LNCaP clone FGC (cell line): ENCODE measurements at regions not wholly inside any gene's neighbourhood (a gene's known extent, or its start where the extent isn't known, plus 50 kb on each side); places are given as distances from the start of the nearest gene placed in this dataset.
"Not testable (repeated sequence)": the region's sequence is repeated elsewhere in the genome, so short reads cannot be mapped to it uniquely, and the experiment has no call there.

Experiments
- DNase-seq: peaks from one replicate; pipeline ENCODE4 v3.0.0-alpha.2; 2011; ENCODE audit warnings: low read depth
- H3K4me3 ChIP-seq: 2 replicates; pipeline ENCODE4 v1.5.1; 2011; ENCODE audit warnings: mild to moderate bottlenecking, low read depth, low read length, control low read depth
- TF ChIP-seq, protein P1 (sequence below): IDR thresholded peaks from 2 replicates; pipeline ENCODE4 v1.5.1; 2012; ENCODE audit warnings: mild to moderate bottlenecking; ENCODE audit not compliant: control insufficient read depth, insufficient read depth; ENCODE audit errors: extremely low read depth

- TF ChIP-seq, protein P1, sequence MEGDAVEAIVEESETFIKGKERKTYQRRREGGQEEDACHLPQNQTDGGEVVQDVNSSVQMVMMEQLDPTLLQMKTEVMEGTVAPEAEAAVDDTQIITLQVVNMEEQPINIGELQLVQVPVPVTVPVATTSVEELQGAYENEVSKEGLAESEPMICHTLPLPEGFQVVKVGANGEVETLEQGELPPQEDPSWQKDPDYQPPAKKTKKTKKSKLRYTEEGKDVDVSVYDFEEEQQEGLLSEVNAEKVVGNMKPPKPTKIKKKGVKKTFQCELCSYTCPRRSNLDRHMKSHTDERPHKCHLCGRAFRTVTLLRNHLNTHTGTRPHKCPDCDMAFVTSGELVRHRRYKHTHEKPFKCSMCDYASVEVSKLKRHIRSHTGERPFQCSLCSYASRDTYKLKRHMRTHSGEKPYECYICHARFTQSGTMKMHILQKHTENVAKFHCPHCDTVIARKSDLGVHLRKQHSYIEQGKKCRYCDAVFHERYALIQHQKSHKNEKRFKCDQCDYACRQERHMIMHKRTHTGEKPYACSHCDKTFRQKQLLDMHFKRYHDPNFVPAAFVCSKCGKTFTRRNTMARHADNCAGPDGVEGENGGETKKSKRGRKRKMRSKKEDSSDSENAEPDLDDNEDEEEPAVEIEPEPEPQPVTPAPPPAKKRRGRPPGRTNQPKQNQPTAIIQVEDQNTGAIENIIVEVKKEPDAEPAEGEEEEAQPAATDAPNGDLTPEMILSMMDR, result no peak
- no peak for DNase-seq
- H3K4me3 ChIP-seq, result no peak overlapping the region
These were observed 493.3 kb upstream of the SYT1 start for GRCh38 chr12:78371284-78371683.

DNA sequence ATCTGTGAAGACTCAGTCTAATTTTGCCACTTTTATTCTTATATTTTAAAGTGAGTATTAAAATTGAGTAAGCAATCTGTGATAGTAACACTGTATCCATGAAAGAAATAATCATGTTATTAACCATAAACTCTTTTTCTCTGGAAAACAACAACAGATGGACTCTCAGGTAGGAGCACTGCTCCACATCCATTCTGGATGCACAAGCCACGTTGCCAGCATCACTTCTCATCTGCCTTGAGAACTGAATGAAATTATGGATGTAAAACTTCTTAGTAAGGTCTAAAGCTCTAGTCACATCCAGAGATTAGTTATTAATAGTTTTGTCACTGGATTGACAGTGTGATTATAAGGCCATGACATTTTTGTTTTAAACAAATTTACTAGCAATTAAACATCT, 489.1 kb upstream of the SYT1 start:
- DNase-seq, result no peak
- H3K4me3 ChIP-seq, result no peak overlapping the region
- TF ChIP-seq, protein P1, result no peak

DNA sequence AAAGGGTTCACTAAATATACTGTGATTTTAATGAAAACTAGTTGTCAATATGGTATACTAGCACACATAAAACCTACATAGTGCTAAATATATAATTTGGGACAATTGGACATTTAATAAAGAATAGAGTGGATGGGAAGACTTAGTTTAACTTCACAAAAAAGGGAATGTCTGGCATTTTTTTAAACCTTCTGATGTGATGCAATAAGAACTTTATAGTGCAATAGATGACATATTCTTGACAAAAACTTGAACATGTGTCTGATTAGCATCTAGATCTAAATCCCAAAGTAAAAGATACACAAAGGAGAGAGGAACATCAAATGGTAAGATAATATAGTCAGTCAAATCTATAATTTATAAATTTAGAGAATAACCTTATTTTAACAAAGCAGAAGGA, 488.3 kb upstream of the SYT1 start:
- DNase-seq, result no peak
- TF ChIP-seq, protein P1, result no peak
- no peak overlapping the region for H3K4me3 ChIP-seq

GRCh38 chr12:78379065-78379464, 485.5 kb upstream of the SYT1 start:
- not testable (repeated sequence) for H3K4me3 ChIP-seq, DNase-seq

DNA sequence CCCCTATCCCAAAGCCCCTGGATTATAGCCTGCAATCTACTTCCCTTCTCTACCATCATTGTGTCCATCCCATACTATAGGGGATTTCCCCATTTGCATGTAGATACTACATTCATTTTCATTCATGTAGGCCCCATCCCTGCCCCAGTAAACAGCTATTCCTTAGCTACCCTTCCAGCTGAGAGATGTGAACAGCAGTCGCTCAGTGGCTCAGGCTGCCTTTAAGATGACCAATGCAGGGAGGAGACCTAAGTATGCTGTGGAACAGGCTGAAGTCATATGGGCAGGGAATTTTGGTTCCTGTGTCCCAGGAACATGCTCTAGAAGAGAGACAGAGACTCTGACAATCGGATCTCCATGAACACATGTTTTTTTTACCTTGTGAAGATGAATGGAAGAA, 481.2 kb upstream of the SYT1 start:
- DNase-seq, result no peak
- TF ChIP-seq, protein P1, result no peak
- H3K4me3 ChIP-seq, result no peak overlapping the region

- no peak overlapping the region for H3K4me3 ChIP-seq
- no peak for DNase-seq
- TF ChIP-seq, protein P1, result no peak
These were observed 480.0 kb upstream of the SYT1 start for GRCh38 chr12:78384541-78384940.

DNA sequence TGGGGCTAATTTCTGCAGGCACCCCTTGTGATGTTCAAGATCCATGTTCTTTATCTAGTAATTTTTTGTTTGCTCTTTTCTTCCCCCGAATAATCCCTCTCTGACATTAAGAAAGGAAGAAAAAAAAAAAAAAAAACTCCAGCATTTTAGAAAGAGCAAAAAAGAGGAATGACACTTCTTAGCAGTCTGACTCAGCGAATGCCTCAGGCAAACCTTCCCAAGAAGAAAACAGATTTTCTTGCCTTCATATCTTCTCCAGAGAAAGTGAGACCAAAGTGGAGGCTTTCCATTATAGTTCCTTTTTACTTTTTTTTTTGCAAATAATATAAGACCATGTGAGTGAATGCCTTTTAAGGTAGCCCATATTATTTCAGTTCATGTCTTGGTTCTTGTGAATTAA, 479.0 kb upstream of the SYT1 start:
- no peak overlapping the region for H3K4me3 ChIP-seq
- DNase-seq, result no peak
- TF ChIP-seq, protein P1, result no peak

GRCh38 chr12:78386871-78387270, 477.7 kb upstream of the SYT1 start:
- no peak for DNase-seq
- no peak overlapping the region for H3K4me3 ChIP-seq
- TF ChIP-seq, protein P1, result no peak
